B cell (primary cell): ENCODE measurements at regions not wholly inside any gene's neighbourhood (a gene's known extent, or its start where the extent isn't known, plus 50 kb on each side); places are given as distances from the start of the nearest gene placed in this dataset.

ENCODE experiments used
- ATAC-seq: fragments of 200-7000 bp; cut with Tn5 transposase; one replicate; pipeline ENCODE4 v1.10.0; 2021; ENCODE audit warnings: low read depth, mild to moderate bottlenecking, moderate number of reproducible peaks, moderate library complexity
- CTCF ChIA-PET: fragments of 350-600 bp; sonication (Branson Sonifier 250); formaldehyde crosslinking; loops from one replicate; lab custom pipeline; 2021; ENCODE audit warnings: antibody characterized with exemption, inconsistent platforms; lab: Charles Lee
- POLR2A ChIA-PET: fragments of 350-600 bp; sonication (Branson Sonifier 250); formaldehyde crosslinking; loops from one replicate; lab custom pipeline; 2021; ENCODE audit warnings: antibody characterized with exemption; lab: Charles Lee
- DNase-seq: peaks from one replicate; pipeline ENCODE4 v3.0.0; 2013
- H2AFZ ChIP-seq: 2 replicates; pipeline ENCODE4 v1.6.1; 2012; ENCODE audit warnings: mild to moderate bottlenecking, low read depth, low read length; ENCODE audit not compliant: insufficient read depth, poor library complexity, severe bottlenecking
- H3K27ac ChIP-seq, 2 donors: 1 replicate in 1 of 2; 2 replicates in 1 of 2; pipeline ENCODE4 v1.5.1; 2012 to 2013; ENCODE audit warnings: low read length in 2 of 2, mild to moderate bottlenecking in 2 of 2, moderate library complexity in 1 of 2
- H3K27me3 ChIP-seq, 4 experiments: fragments of 200-600 bp in 1 of 4; sonication (generic) in 1 of 4; replicated peaks in 1 of 4; 1 replicate in 2 of 4; 2 replicates in 2 of 4; pipeline versions ENCODE4 v1.6.1 to v1.7.0; 2013 to 2016; ENCODE audit warnings: low read length in 3 of 4, mild to moderate bottlenecking in 2 of 4, mixed read lengths in 1 of 4, moderate library complexity in 1 of 4; ENCODE audit not compliant: insufficient read depth in 4 of 4, control insufficient read depth in 3 of 4; ENCODE audit errors: control extremely low read depth in 1 of 4
- H3K36me3 ChIP-seq, 2 experiments: replicated peaks in 1 of 2; 1 replicate in 1 of 2; 2 replicates in 1 of 2; pipeline versions ENCODE4 v1.6.1 to v1.7.1; 2013; ENCODE audit warnings: low read length in 1 of 2; ENCODE audit not compliant: insufficient read depth in 2 of 2, control insufficient read depth in 1 of 2; ENCODE audit errors: control extremely low read depth in 1 of 2, extremely low read depth in 1 of 2
- H3K4me1 ChIP-seq, 2 donors: fragments of 200-600 bp in 1 of 2; sonication (generic) in 1 of 2; 1 replicate in 1 of 2; 2 replicates in 1 of 2; pipeline versions ENCODE4 v1.5.1 to v1.6.1; 2013 to 2017; ENCODE audit warnings: low read length in 2 of 2; ENCODE audit not compliant: control insufficient read depth in 2 of 2, insufficient read depth in 2 of 2
- H3K4me2 ChIP-seq: replicated peaks from 2 replicates; pipeline ENCODE3; 2012; ENCODE audit warnings: mild to moderate bottlenecking, low read depth, low read length; ENCODE audit not compliant: poor library complexity, severe bottlenecking
- H3K4me3 ChIP-seq, 5 experiments: fragments of 200-600 bp in 1 of 5; sonication (generic) in 1 of 5; 1 replicate in 3 of 5; 2 replicates in 2 of 5; pipeline versions ENCODE4 v1.5.1 to v1.7.0; 2011 to 2016; ENCODE audit warnings: low read length in 4 of 5, mild to moderate bottlenecking in 4 of 5, low read depth in 2 of 5, control low read depth in 1 of 5, moderate library complexity in 1 of 5; ENCODE audit not compliant: insufficient read depth in 1 of 5; ENCODE audit errors: control extremely low read depth in 1 of 5, extremely low read depth in 1 of 5
- H3K79me2 ChIP-seq: fragments of 200-600 bp; sonication (generic); one replicate; pipeline ENCODE4 v1.6.0; 2016; ENCODE audit warnings: low read length; ENCODE audit not compliant: control insufficient read depth, insufficient read depth
- H3K9ac ChIP-seq: fragments of 200-600 bp; sonication (generic); 2 replicates; pipeline ENCODE4 v1.6.1; 2017; ENCODE audit warnings: mild to moderate bottlenecking, low read length, moderate library complexity
- H3K9me3 ChIP-seq, 3 donors: one replicate each; pipeline versions ENCODE4 v1.6.1 to v1.7.1; 2013; ENCODE audit warnings: low read length in 2 of 3; ENCODE audit not compliant: control insufficient read depth in 2 of 3, insufficient read depth in 1 of 3; ENCODE audit errors: control extremely low read depth in 1 of 3
- H4K20me1 ChIP-seq: 2 replicates; pipeline ENCODE4 v1.6.0; 2012; ENCODE audit warnings: mild to moderate bottlenecking, low read length; ENCODE audit not compliant: insufficient read depth, control insufficient read depth, poor library complexity, severe bottlenecking
- H3K27ac Mint-ChIP-seq: one replicate; pipeline ENCODE4 v1.8.0; 2021; ENCODE audit warnings: mixed read lengths
- H3K27me3 Mint-ChIP-seq: one replicate; pipeline ENCODE4 v1.8.0; 2021; ENCODE audit warnings: mixed read lengths
- H3K4me1 Mint-ChIP-seq: one replicate; pipeline ENCODE4 v1.8.0; 2021; ENCODE audit warnings: mixed read lengths
- H3K4me3 Mint-ChIP-seq: one replicate; pipeline ENCODE4 v1.8.0; 2021; ENCODE audit warnings: mixed read lengths
- H3K9me3 Mint-ChIP-seq: one replicate; pipeline ENCODE4 v1.8.0; 2022; ENCODE audit warnings: mixed read lengths; ENCODE audit not compliant: insufficient read depth
- EZH2 ChIP-seq: IDR thresholded peaks from 2 replicates; pipeline ENCODE4 v1.6.1; 2012; ENCODE audit warnings: borderline replicate concordance, low read depth, mild to moderate bottlenecking, moderate library complexity, low read length; ENCODE audit not compliant: insufficient read depth, poor library complexity, severe bottlenecking
- WGBS: methylation state at CpG from one replicate; pipeline ENCODE4 v1.1.5; 2013; ENCODE audit warnings: missing lambda C conversion rate; ENCODE audit not compliant: insufficient coverage; 5-methylcytosine and 5-hydroxymethylcytosine counted together
- intact Hi-C: fragments of 100-400 bp; cut with micrococcal nuclease; formaldehyde crosslinking; loops from one replicate; pipeline ENCODE4 v1.10.0; 2022
- TF ChIP-seq, protein P1 (sequence below): fragments of 200-600 bp; IDR thresholded peaks from one replicate; pipeline ENCODE4 v1.8.0; 2022; ENCODE audit warnings: antibody characterized with exemption, mild to moderate bottlenecking

DNA sequence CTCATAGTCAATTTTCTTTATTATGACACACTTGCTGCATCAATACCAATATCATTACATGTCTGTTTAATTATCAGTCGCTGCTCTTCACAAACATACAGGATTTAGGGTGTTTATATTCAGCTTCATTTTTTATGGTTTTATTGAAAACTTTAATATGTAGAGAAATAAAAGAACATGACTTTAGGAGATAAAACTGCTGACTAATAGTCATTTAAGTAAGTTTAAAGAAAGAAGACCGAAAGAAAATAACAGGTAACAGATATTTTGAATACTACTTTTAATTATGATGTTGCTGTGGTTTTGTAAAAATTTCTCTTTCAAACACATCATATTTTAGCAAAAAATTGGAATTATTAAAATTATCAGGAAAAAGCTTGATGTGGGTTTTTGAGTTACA is 685.1 kb upstream of the BRINP3 start:
- no peak overlapping the region for H3K27ac Mint-ChIP-seq
- H3K9me3 Mint-ChIP-seq: peaks cover 2% of the 10 kb centered on the region
- no peaks in the 10 kb centered on the region for H3K27me3 ChIP-seq
- H3K27ac ChIP-seq: no peak overlapping the region
- no peak overlapping the region for H3K4me3 Mint-ChIP-seq
- H3K4me1 ChIP-seq: no peaks in the 10 kb centered on the region
- DNase-seq (no peak), ATAC-seq (no peak)
- H3K36me3 ChIP-seq: no peaks in the 10 kb centered on the region
- ChIA-PET CTCF (no interaction called here), POLR2A (no interaction called here)
- H3K4me2 ChIP-seq: no peak overlapping the region
- WGBS: no CpG with 5 or more reads among the region's 2 CpGs
- no peaks in the 10 kb centered on the region for H3K27me3 Mint-ChIP-seq
- intact Hi-C loops: no loop called here
- TF ChIP-seq, protein P1, sequence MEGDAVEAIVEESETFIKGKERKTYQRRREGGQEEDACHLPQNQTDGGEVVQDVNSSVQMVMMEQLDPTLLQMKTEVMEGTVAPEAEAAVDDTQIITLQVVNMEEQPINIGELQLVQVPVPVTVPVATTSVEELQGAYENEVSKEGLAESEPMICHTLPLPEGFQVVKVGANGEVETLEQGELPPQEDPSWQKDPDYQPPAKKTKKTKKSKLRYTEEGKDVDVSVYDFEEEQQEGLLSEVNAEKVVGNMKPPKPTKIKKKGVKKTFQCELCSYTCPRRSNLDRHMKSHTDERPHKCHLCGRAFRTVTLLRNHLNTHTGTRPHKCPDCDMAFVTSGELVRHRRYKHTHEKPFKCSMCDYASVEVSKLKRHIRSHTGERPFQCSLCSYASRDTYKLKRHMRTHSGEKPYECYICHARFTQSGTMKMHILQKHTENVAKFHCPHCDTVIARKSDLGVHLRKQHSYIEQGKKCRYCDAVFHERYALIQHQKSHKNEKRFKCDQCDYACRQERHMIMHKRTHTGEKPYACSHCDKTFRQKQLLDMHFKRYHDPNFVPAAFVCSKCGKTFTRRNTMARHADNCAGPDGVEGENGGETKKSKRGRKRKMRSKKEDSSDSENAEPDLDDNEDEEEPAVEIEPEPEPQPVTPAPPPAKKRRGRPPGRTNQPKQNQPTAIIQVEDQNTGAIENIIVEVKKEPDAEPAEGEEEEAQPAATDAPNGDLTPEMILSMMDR: no peak
- TF ChIP-seq EZH2: no peak
- no peaks in the 10 kb centered on the region for H3K79me2 ChIP-seq
- H4K20me1 ChIP-seq: no peaks in the 10 kb centered on the region
- no peak overlapping the region for H3K4me3 ChIP-seq
- peaks cover 0 to 5% (median 0%) of the 10 kb centered on the region in 3 donors for H3K9me3 ChIP-seq
- no peak overlapping the region for H3K9ac ChIP-seq
- H3K4me1 Mint-ChIP-seq: no peaks in the 10 kb centered on the region
- H2AFZ ChIP-seq: no peak overlapping the region

DNA sequence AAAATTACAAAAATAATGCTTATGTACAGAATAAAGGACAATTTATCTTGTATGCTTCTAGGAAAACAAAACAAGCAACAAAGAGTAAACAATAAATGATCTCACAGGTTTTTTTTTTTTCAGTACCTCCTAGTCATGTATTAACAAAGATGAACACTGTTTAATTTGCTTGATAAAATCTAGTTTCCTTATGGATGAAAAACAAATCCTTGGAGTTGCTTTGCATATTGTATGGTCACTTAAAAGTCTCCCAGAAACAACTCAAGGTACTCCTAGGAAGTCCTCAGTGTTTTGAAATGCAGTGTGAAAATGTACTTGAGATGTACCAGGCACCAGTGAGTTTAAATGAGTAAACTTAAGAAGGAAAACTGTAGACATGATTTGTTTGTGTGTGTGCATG is 686.0 kb upstream of the BRINP3 start:
- DNase-seq: no peak
- Mint-ChIP-seq H3K27ac (no peak overlapping the region), H3K27me3 (no peaks in the 10 kb centered on the region), H3K4me1 (no peaks in the 10 kb centered on the region), H3K9me3 (peaks cover 2% of the 10 kb centered on the region), H3K4me3 (no peak overlapping the region)
- CTCF ChIA-PET: no interaction called here
- Histone ChIP-seq H3K36me3 (no peaks in the 10 kb centered on the region), H3K79me2 (no peaks in the 10 kb centered on the region), H3K9ac (no peak overlapping the region), H3K4me2 (no peak overlapping the region), H4K20me1 (no peaks in the 10 kb centered on the region), H3K9me3 (peaks cover 0 to 5% (median 0%) of the 10 kb centered on the region in 3 donors), H3K4me3 (no peak overlapping the region), H3K4me1 (no peaks in the 10 kb centered on the region), H3K27me3 (no peaks in the 10 kb centered on the region), H3K27ac (no peak overlapping the region), H2AFZ (no peak overlapping the region)
- intact Hi-C loops: no loop called here
- POLR2A ChIA-PET: no interaction called here
- TF ChIP-seq, protein P1: no peak
- no peak for TF ChIP-seq EZH2
- no peak for ATAC-seq
